ENCODE measurements at regions not wholly inside any gene's neighbourhood (a gene's known extent, or its start where the extent isn't known, plus 50 kb on each side); places are given as distances from the start of the nearest gene placed in this dataset.

DNA sequence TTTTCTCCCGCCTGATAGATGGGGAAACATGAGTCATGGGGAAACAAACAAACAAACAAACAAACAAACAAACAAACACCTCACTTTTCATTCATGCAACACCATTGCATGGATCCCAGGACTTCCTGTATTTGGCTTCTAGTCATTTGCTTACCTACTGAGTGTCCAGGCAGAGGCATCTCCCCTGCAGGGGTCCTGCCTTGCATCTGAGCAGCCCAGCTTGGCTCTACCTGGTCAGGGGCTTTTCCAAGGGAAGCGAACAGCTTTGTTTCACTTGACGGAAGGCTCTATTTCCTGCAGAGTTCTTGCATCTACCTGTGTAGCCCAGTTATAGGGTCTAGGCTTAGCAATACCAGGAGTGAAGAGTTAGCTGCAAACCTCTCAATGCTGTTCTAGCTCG lies 374.2 kb downstream of the GATA3 start:
- Histone ChIP-seq H3K9ac (ENCODE audit: low read depth, low read length) (no peak overlapping the region), H2AFZ (replicated peaks; ENCODE audit: low read length, poor library complexity) (no peak overlapping the region), H2BK5ac (ENCODE audit: low read depth, low read length, poor library complexity, severe bottlenecking) (no peak overlapping the region), H2AK9ac (replicated peaks; ENCODE audit: low read depth, low read length, poor library complexity) (no peak overlapping the region), H3K23ac (ENCODE audit: low read depth, low read length) (no peak overlapping the region), H4K20me1 (ENCODE audit: insufficient read depth, low read length) (no peaks in the 10 kb centered on the region), H3K4me3 (ENCODE audit: insufficient read depth, low read depth, low read length) (no peak overlapping the region), H3K9me1 (ENCODE audit: insufficient read depth, low read length) (no peaks in the 10 kb centered on the region), H3K4me2 (ENCODE audit: low read depth, low read length) (no peak overlapping the region), H4K91ac (ENCODE audit: insufficient read depth, low read depth, low read length) (no peak overlapping the region), H3K4me1 (ENCODE audit: control insufficient read depth, insufficient read depth, low read length) (no peaks in the 10 kb centered on the region), H3K14ac (replicated peaks; ENCODE audit: low read depth, low read length) (no peak overlapping the region), H3K79me1 (ENCODE audit: low read depth in 1 of 2, low read length in 2 of 2) (no peaks in the 10 kb centered on the region), H2BK20ac (ENCODE audit: low read depth, low read length) (no peak overlapping the region), H4K5ac (ENCODE audit: low read depth, low read length) (no peak overlapping the region), H2AK5ac (ENCODE audit: low read depth, low read length) (no peak overlapping the region), H3K56ac (ENCODE audit: extremely low read depth, insufficient read depth, low read length) (no peak overlapping the region), H2BK120ac (ENCODE audit: low read depth, low read length) (no peak overlapping the region), H3K36me3 (ENCODE audit: control insufficient read depth, insufficient read depth, low read length) (no peaks in the 10 kb centered on the region), H3K4ac (ENCODE audit: low read depth, low read length) (no peak overlapping the region), H3K9me3 (ENCODE audit: control insufficient read depth, insufficient read depth, low read length) (peaks cover 7% of the 10 kb centered on the region), H3K18ac (ENCODE audit: low read depth, low read length) (no peak overlapping the region), H3K27ac (ENCODE audit: insufficient read depth, low read length) (no peak overlapping the region), H4K8ac (ENCODE audit: low read depth in 2 of 2, low read length in 2 of 2) (no peak overlapping the region), H2BK15ac (ENCODE audit: low read depth, low read length) (no peak overlapping the region), H3K27me3 (ENCODE audit: control insufficient read depth, insufficient read depth, low read length) (no peaks in the 10 kb centered on the region)
- in situ Hi-C loops (cut with MboI; ENCODE audit: low sequenced_read_pairs), result no loop called here
- WGBS, 2 experiments (ENCODE audit: extremely low coverage in 2 of 2, insufficient read length in 1 of 2), result 40% methylated on average over 1 of the region's 4 CpGs; no CpG with 5 or more reads in 1 of the 2 experiments
- intact Hi-C loops (cut with micrococcal nuclease), result no loop called here
- dilution Hi-C loops (cut with HindIII; ENCODE audit: low sequenced_read_pairs, unreplicated experiment), result no loop called here
- TF ChIP-seq CHD1 (IDR thresholded peaks at IDR 0.05; ENCODE audit: low read depth, low read length), result no peak
- TF ChIP-seq RFX5 (IDR thresholded peaks at IDR 0.05; ENCODE audit: low read depth, low read length), result no peak
- TF ChIP-seq POLR2A (IDR thresholded peaks at IDR 0.05; ENCODE audit: low read depth, low read length), result no peak
- no peak for TF ChIP-seq MXI1 (IDR thresholded peaks at IDR 0.05; ENCODE audit: borderline replicate concordance, low read depth, low read length)
- TF ChIP-seq RAD21 (IDR thresholded peaks at IDR 0.05; ENCODE audit: low read length), result no peak
- no peak for TF ChIP-seq FOS (IDR thresholded peaks at IDR 0.05; ENCODE audit: low read depth, low read length)
- TF ChIP-seq, protein P1, sequence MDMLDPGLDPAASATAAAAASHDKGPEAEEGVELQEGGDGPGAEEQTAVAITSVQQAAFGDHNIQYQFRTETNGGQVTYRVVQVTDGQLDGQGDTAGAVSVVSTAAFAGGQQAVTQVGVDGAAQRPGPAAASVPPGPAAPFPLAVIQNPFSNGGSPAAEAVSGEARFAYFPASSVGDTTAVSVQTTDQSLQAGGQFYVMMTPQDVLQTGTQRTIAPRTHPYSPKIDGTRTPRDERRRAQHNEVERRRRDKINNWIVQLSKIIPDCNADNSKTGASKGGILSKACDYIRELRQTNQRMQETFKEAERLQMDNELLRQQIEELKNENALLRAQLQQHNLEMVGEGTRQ (IDR thresholded peaks at IDR 0.05; ENCODE audit: low read depth, low read length), result no peak
- no peak for TF ChIP-seq BHLHE40 (IDR thresholded peaks at IDR 0.05; ENCODE audit: low read depth, low read length)
- TF ChIP-seq CEBPB (IDR thresholded peaks at IDR 0.05; ENCODE audit: low read depth, low read length), result no peak
- no peak for TF ChIP-seq MAZ (IDR thresholded peaks at IDR 0.05; ENCODE audit: borderline replicate concordance, low read depth, low read length)
- TF ChIP-seq MAFK (IDR thresholded peaks at IDR 0.05; ENCODE audit: low read depth, low read length), result no peak
- TF ChIP-seq, protein P2, sequence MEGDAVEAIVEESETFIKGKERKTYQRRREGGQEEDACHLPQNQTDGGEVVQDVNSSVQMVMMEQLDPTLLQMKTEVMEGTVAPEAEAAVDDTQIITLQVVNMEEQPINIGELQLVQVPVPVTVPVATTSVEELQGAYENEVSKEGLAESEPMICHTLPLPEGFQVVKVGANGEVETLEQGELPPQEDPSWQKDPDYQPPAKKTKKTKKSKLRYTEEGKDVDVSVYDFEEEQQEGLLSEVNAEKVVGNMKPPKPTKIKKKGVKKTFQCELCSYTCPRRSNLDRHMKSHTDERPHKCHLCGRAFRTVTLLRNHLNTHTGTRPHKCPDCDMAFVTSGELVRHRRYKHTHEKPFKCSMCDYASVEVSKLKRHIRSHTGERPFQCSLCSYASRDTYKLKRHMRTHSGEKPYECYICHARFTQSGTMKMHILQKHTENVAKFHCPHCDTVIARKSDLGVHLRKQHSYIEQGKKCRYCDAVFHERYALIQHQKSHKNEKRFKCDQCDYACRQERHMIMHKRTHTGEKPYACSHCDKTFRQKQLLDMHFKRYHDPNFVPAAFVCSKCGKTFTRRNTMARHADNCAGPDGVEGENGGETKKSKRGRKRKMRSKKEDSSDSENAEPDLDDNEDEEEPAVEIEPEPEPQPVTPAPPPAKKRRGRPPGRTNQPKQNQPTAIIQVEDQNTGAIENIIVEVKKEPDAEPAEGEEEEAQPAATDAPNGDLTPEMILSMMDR (conservative IDR thresholded peaks at IDR 0.05; ENCODE audit: low read depth, low read length), result no peak
- TF ChIP-seq NFE2L2 (IDR thresholded peaks at IDR 0.05; ENCODE audit: low read depth, low read length), result no peak
- TF ChIP-seq, protein P3, sequence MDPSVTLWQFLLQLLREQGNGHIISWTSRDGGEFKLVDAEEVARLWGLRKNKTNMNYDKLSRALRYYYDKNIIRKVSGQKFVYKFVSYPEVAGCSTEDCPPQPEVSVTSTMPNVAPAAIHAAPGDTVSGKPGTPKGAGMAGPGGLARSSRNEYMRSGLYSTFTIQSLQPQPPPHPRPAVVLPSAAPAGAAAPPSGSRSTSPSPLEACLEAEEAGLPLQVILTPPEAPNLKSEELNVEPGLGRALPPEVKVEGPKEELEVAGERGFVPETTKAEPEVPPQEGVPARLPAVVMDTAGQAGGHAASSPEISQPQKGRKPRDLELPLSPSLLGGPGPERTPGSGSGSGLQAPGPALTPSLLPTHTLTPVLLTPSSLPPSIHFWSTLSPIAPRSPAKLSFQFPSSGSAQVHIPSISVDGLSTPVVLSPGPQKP (IDR thresholded peaks at IDR 0.05; ENCODE audit: borderline replicate concordance, low read depth, low read length), result no peak
- no peak for TF ChIP-seq RCOR1 (IDR thresholded peaks at IDR 0.05; ENCODE audit: insufficient replicate concordance, low read length)
- no peak for TF ChIP-seq SMC3 (IDR thresholded peaks at IDR 0.05; ENCODE audit: low read depth, low read length)
- ATAC-seq (ENCODE audit: low read depth) (no peak), DNase-seq (no peak)
- BruUV-seq (replicated peaks), result no TSS peak
- CTCF ChIA-PET, result no interaction called here
- POLR2A ChIA-PET (ENCODE audit: unreplicated experiment), result no interaction called here

Measured in IMR-90 (cell line).